Smooth muscle cell (in vitro differentiated cells): ENCODE measurements at regions not wholly inside any gene's neighbourhood (a gene's known extent, or its start where the extent isn't known, plus 50 kb on each side); places are given as distances from the start of the nearest gene placed in this dataset.

Source experiments
- DNase-seq: peaks from one replicate; lab custom pipeline; 2025; ENCODE audit not compliant: unreplicated experiment; lab: John Stamatoyannopoulos, UW
- H2AFZ ChIP-seq: fragments of 200-600 bp; sonication (generic); 2 replicates; pipeline ENCODE4 v1.6.0; 2016; ENCODE audit warnings: antibody characterized with exemption, low read depth, mild to moderate bottlenecking
- H3F3A ChIP-seq: fragments of 200-600 bp; sonication (generic); 2 replicates; pipeline ENCODE4 v1.6.0; 2017; ENCODE audit warnings: antibody characterized with exemption, low read depth
- H3K27ac ChIP-seq: fragments of 200-600 bp; sonication (generic); 2 replicates; pipeline ENCODE4 v1.5.1; 2016; ENCODE audit warnings: low read depth, mild to moderate bottlenecking
- H3K27me3 ChIP-seq: fragments of 200-600 bp; sonication (generic); 2 replicates; pipeline ENCODE4 v1.6.1; 2016; ENCODE audit warnings: low read depth, mild to moderate bottlenecking
- H3K36me3 ChIP-seq: fragments of 200-600 bp; sonication (generic); 2 replicates; pipeline ENCODE4 v1.5.1; 2016; ENCODE audit warnings: low read depth
- H3K4me1 ChIP-seq: fragments of 200-600 bp; sonication (generic); 2 replicates; pipeline ENCODE4 v1.5.1; 2016; ENCODE audit warnings: low read depth
- H3K4me2 ChIP-seq: fragments of 200-600 bp; sonication (generic); 2 replicates; pipeline ENCODE4 v1.6.0; 2016; ENCODE audit warnings: mild to moderate bottlenecking
- H3K4me3 ChIP-seq: fragments of 200-600 bp; sonication (generic); 2 replicates; pipeline ENCODE4 v1.5.1; 2016; ENCODE audit warnings: mild to moderate bottlenecking
- H3K79me2 ChIP-seq: fragments of 200-600 bp; sonication (generic); 2 replicates; pipeline ENCODE4 v1.6.0; 2016; ENCODE audit warnings: low read depth, mild to moderate bottlenecking
- H3K9ac ChIP-seq: fragments of 200-600 bp; sonication (generic); 2 replicates; pipeline ENCODE4 v1.6.0; 2016; ENCODE audit warnings: low read depth
- H3K9me3 ChIP-seq: fragments of 200-600 bp; sonication (generic); replicated peaks from 2 replicates; pipeline ENCODE4 v1.5.1; 2016; ENCODE audit warnings: low read depth
- H4K20me1 ChIP-seq: fragments of 200-600 bp; sonication (generic); 2 replicates; pipeline ENCODE4 v1.6.0; 2016; ENCODE audit warnings: low read depth
- WGBS: methylation state at CpG from one replicate; pipeline ENCODE4 v1.1.7; 2016; ENCODE audit warnings: low lambda C conversion rate; 5-methylcytosine and 5-hydroxymethylcytosine counted together
- TF ChIP-seq, protein P1 (sequence below): fragments of 200-600 bp; sonication (generic); IDR thresholded peaks from 2 replicates; pipeline ENCODE4 v1.5.1; 2017; ENCODE audit warnings: borderline replicate concordance, mild to moderate bottlenecking, antibody characterized with exemption; ENCODE audit not compliant: insufficient read depth, poor library complexity, severe bottlenecking

DNA sequence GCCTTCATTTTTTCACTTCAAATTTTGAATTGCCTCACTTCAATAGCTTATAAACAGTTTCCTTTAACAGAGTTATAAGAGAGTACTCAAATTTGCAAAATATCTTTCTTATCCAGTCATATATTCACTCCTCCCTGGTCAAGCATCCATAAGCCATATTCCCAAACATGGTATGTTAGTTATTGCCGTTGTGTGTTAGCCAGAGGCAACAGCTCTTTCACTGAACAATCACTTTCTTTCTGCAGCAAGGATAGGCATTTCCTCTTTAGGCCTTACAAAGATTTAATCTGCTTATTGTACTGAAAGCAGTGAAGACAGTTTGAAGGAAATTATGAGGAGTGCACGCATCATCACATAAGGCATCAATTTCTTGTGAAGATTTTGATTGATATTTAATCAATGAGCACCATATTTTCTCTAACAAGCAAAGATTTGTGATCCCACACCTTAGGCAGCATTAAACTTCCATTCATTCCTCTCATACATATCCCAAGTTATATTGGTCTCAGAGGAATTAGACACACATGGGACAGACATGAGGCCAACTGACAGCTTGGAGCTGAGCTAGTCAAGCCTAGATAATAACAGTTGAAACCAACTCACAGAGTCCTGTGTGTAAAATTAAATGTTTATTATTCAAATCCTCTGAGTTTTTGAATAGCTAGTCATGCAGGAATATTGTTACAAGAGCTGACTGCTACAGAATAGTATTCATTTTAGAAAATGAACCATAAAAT, 80.0 kb upstream of the EPHA6 start:
- Histone ChIP-seq H3K9ac (no peak overlapping the region), H3K4me1 (no peaks in the 10 kb centered on the region), H3K27ac (no peak overlapping the region), H2AFZ (no peak overlapping the region), H3K4me3 (no peak overlapping the region), H3K4me2 (no peak overlapping the region), H4K20me1 (no peaks in the 10 kb centered on the region), H3K79me2 (no peaks in the 10 kb centered on the region), H3F3A (no peaks in the 10 kb centered on the region), H3K27me3 (no peaks in the 10 kb centered on the region), H3K9me3 (no peaks in the 10 kb centered on the region), H3K36me3 (no peaks in the 10 kb centered on the region)
- TF ChIP-seq, protein P1, sequence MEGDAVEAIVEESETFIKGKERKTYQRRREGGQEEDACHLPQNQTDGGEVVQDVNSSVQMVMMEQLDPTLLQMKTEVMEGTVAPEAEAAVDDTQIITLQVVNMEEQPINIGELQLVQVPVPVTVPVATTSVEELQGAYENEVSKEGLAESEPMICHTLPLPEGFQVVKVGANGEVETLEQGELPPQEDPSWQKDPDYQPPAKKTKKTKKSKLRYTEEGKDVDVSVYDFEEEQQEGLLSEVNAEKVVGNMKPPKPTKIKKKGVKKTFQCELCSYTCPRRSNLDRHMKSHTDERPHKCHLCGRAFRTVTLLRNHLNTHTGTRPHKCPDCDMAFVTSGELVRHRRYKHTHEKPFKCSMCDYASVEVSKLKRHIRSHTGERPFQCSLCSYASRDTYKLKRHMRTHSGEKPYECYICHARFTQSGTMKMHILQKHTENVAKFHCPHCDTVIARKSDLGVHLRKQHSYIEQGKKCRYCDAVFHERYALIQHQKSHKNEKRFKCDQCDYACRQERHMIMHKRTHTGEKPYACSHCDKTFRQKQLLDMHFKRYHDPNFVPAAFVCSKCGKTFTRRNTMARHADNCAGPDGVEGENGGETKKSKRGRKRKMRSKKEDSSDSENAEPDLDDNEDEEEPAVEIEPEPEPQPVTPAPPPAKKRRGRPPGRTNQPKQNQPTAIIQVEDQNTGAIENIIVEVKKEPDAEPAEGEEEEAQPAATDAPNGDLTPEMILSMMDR = no peak
- 55% methylated on average over 2 of the region's 2 CpGs for WGBS
- DNase-seq = no peak

DNA sequence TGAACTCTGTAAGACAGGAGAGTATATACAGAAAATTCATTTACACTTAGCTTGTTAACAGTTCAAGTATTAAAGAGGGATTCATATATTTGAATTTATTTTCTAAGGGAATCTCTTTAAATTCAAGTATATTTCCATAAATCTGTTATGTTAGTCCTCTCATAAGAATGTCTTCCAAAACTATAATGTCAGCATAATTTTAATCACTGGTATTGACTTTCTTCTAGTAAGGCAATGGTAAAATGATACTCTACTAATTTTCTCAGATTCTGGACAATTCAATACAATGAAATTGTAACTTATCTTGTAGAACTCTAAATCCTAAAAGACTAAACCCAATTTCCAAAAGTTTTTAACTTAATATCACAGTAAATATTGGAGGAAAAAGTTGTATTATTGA, 66.3 kb upstream of the EPHA6 start:
- Histone ChIP-seq H3K4me3 (no peak overlapping the region), H3K27me3 (no peaks in the 10 kb centered on the region), H3K79me2 (no peaks in the 10 kb centered on the region), H3K4me2 (no peak overlapping the region), H2AFZ (no peak overlapping the region), H3K27ac (no peak overlapping the region), H3K36me3 (no peaks in the 10 kb centered on the region), H4K20me1 (no peaks in the 10 kb centered on the region), H3F3A (no peaks in the 10 kb centered on the region), H3K9me3 (no peaks in the 10 kb centered on the region), H3K9ac (no peak overlapping the region), H3K4me1 (no peaks in the 10 kb centered on the region)
- TF ChIP-seq, protein P1 = no peak
- no peak for DNase-seq

DNA sequence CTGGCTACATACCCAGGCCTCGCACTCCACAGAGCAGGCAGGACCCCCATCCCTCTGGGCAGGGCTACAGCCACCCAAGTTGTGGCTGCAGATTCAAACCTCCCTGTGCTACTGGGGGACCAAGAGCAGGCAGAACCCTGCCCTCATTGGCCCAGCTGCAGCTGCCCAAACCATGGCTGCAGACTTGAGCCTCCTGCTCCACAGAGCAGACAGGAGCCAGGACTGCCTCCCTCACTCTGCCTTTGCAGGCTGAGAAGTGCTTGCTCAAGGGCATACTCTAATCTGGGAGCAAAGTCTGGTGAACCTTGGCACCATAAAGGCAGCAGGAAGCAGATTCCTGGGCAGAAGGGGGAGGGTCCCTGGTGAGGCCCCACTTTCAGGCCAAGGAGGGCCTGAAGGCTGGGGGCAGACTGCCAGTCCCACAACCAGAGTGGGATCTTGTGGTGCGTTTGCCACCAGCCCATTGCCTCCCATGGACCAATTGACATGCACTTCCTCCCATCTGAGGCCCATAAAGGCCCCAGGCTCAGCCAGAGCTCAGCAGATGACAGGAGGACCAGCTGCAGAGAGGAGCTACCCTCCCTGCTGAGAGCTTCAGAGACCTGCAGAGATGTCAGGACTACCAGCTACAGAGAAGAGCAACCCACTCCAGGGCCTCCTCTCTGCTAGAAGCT, 64.2 kb upstream of the EPHA6 start:
- Histone ChIP-seq H3K4me2 (no peak overlapping the region), H3K79me2 (no peaks in the 10 kb centered on the region), H3K27me3 (no peaks in the 10 kb centered on the region), H3K27ac (no peak overlapping the region), H4K20me1 (no peaks in the 10 kb centered on the region), H3K4me3 (no peak overlapping the region), H2AFZ (no peak overlapping the region), H3K36me3 (no peaks in the 10 kb centered on the region), H3F3A (no peaks in the 10 kb centered on the region), H3K9me3 (no peaks in the 10 kb centered on the region), H3K9ac (no peak overlapping the region), H3K4me1 (no peaks in the 10 kb centered on the region)
- WGBS = 92% methylated on average over 2 of the region's 2 CpGs
- no peak for DNase-seq
- TF ChIP-seq, protein P1 = no peak

DNA sequence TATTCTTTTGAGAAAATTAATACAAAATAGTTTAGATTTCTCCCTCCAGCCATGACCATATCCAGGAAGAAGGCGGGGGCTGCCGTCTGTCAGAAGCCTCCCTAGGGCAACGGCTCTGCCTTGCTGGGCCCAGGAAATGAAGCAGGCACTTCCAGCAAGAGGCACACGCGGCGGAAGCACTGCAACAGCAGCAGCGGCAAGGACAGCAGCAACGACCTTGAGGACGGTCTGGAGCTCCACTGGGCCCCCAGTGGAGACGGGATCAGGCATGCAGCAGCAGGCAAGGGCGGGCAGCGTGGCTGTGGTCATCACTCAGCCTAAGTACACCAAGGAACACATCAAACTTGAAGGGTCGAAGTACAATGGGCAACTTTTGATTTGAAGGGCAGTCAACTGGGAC, 61.3 kb upstream of the EPHA6 start:
- Histone ChIP-seq H2AFZ (no peak overlapping the region), H3K9me3 (no peaks in the 10 kb centered on the region), H3K9ac (no peak overlapping the region), H3F3A (no peaks in the 10 kb centered on the region), H3K4me2 (no peak overlapping the region), H3K4me3 (no peak overlapping the region), H3K27me3 (no peaks in the 10 kb centered on the region), H3K36me3 (no peaks in the 10 kb centered on the region), H3K27ac (no peak overlapping the region), H3K79me2 (no peaks in the 10 kb centered on the region), H4K20me1 (no peaks in the 10 kb centered on the region), H3K4me1 (no peaks in the 10 kb centered on the region)
- WGBS = 82% methylated on average over 13 of the region's 13 CpGs
- TF ChIP-seq, protein P1 = no peak
- no peak for DNase-seq
